HG03469 (cell line): ENCODE measurements at regions not wholly inside any gene's neighbourhood (a gene's known extent, or its start where the extent isn't known, plus 50 kb on each side); places are given as distances from the start of the nearest gene placed in this dataset.

Experiments
- ATAC-seq: cut with Tn5 transposase; IDR thresholded peaks from one replicate; pipeline ENCODE4 v1.9.1; 2021; ENCODE audit warnings: mild to moderate bottlenecking, moderate library complexity, moderate number of reproducible peaks; ENCODE audit not compliant: unreplicated experiment

GRCh38 chr13:110826861-110827672 lies 87.8 kb downstream of the ANKRD10 start:
- no peak for ATAC-seq
